Raji (cell line): ENCODE measurements at regions not wholly inside any gene's neighbourhood (a gene's known extent, or its start where the extent isn't known, plus 50 kb on each side); places are given as distances from the start of the nearest gene placed in this dataset.

Experiments used
- POLR2A ChIP-seq: IDR thresholded peaks from 2 replicates; pipeline ENCODE4 v1.6.1; 2011; ENCODE audit warnings: low read depth, low read length, control low read depth; ENCODE audit not compliant: insufficient read depth

- TF ChIP-seq POLR2A = no peak
Observed at GRCh38 chr4:81906905-81907304, 435.2 kb upstream of the RASGEF1B start.

- no peak for TF ChIP-seq POLR2A
Observed at GRCh38 chr4:81905971-81906370, 434.3 kb upstream of the RASGEF1B start.

DNA sequence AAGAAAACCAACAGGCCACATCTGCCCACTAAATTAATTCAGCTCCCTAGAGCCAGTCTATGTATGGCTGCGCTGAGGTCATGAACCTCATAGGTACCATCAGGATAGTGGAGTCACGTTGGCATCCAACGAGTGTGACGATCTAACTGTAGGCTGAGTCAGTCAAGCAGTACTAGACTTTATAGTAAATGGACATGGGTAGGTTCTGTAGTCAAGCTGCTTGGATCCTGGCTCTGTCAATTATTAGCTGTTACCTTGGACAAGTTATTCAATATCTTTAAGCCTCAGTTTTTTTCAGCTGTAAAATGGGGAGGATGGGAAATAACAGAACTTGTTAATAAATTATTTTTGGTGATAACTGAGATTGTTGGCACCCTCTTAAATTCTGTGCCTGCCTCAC, 432.4 kb upstream of the RASGEF1B start:
- no peak for TF ChIP-seq POLR2A

DNA sequence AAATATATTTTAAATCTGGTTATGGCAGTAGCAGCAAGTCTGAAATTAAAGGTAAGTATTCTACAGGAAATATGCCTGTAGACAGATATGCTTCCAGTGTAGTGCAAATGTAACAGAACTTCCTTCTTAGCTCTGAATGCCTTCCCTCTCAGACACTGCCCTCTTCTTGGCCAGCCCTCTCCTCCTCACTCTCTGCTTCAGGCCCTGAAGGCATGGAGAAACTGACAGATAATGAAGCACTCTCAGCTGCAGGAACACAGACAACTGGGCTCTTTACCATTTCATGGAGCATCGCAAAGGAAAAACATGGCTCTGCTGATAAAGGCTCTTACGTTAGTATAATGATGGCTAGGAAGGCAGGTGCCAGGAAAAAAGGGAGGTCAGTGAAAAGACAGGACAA, 431.5 kb upstream of the RASGEF1B start:
- no peak for TF ChIP-seq POLR2A

DNA sequence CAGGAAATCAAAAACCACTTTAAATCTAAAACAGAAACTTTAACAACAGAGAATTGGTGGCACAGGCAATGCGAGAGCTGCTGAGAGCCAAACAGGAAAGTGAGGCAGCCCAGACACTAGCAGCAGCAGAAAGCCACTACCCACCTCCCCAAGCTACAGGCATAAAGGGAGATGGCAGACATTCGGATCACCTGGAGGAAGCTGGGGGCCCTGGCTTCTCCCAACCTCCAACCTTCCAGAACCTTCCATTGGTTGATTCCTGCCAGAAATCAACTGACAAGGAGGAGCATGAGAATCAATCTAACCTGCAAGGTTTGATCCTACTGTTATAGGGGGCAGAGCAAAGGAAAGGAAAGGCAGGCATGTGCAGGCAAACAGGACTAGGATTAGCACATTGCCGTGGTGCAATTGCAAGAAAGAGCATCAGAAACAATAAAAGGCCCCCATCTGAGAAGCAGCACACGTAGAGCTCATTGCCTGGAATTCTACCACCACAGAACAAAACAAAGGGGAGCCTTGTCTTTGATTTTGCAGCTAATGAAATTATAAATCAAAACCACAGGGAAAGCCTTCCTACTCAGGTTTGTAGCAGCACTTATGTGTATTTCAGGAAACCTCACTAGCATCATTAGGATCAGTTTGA, 427.3 kb upstream of the RASGEF1B start:
- TF ChIP-seq POLR2A = no peak

DNA sequence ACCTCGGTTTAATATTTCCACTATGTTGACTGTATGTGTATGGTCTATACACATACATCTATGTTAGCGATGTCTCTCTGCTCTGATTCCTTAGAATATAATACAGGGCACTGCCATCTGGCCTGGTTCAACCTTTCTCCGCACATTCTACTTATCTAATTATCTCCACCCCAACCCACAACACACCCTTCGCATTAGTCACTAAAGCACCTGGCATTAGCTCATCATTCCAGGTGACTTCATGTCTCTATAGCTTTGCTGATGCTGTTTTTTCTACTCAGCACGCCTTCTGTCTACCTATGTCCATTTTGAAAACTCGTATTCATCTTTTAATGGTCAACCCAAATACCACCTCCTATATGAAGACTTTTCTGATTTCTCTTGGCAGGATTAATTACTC, 425.2 kb upstream of the RASGEF1B start:
- no peak for TF ChIP-seq POLR2A

- TF ChIP-seq POLR2A = no peak
Observed at GRCh38 chr4:81891005-81891996, 419.6 kb upstream of the RASGEF1B start.

GRCh38 chr4:81884986-81885385, 413.3 kb upstream of the RASGEF1B start:
- no peak for TF ChIP-seq POLR2A

- no peak for TF ChIP-seq POLR2A
Observed at GRCh38 chr4:81883530-81884450, 412.1 kb upstream of the RASGEF1B start.

- no peak for TF ChIP-seq POLR2A
Observed at GRCh38 chr4:81883004-81883403, 411.3 kb upstream of the RASGEF1B start.

- no peak for TF ChIP-seq POLR2A
Observed at GRCh38 chr4:81881855-81882621, 410.3 kb upstream of the RASGEF1B start.

DNA sequence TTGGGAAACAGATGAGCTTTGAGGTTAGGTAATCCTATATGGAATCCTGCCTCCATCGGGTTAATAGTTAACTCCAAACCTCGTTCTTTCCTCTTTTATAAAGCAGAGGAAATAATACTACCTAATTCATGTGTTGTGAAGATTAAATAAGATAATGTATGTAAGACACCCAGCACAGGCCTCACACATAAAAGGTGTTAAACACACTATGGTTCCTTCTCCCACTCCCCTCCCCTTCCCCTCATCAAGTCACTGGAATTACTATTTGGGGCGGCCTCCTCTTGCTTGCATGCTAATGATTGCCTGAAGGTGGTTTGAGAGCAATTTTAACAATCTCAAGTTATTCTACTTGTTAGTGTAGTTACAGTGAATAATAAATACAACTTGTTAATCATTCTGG, 404.4 kb upstream of the RASGEF1B start:
- no peak for TF ChIP-seq POLR2A

DNA sequence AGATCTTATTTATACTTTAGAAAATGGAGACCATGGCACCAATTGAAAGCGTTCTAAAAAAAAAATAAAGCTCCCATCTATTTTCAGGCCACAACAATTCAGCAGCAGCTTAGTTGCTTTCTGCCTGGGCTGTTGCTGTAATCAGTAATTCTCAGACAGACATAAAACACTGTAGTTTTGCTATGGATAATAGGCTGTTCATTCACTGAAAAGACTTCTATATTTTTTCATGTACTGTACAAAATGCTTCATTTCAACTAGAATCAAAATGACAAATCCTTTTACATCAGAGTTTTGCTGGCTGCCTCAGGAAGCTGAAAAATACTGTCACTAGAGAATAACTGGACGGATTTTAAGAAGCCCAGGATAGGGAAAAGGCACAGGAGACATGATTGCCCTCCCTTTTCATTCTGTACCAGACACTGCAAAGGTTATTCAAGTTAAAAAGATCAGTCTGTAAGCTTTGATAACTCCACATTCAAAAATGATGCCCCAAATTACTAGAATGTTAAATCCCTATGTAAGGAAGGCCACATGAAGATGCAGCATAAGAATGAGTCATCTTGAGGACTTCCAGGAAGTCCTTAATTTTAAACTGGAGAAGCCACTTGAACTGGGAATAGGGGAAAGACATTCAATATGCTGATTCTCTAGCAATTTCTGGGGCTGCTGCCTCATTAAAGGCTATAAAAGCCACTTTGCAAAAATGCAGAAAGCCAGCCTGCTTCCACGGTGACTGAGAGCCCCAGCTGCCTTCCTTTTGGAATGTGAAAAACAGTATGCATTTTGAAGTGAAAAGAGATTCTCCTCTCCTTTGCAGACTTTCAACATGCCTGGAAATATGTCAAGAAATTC, 403.2 kb upstream of the RASGEF1B start:
- TF ChIP-seq POLR2A = no peak

DNA sequence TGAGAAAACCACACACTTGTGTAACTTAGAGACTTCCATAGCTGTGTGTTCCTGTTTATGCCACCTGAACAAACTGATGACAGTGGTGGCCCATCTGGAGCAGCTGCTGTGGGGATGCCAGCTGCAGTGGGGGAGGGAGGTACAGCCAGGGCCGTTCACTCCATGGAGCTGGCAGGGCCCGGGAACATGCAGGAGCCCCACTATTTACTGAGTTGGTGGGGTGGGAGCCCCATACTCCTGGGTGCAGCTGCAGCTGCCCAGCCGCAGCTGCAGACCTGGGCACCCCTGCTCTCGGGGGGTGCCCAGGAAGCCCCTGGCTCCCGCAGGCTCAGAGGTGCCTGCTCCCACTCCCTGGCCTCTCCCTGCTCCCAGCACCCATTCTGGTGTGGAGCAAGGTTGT, 398.6 kb upstream of the RASGEF1B start:
- no peak for TF ChIP-seq POLR2A
